K562 (cell line): ENCODE measurements at regions not wholly inside any gene's neighbourhood (a gene's known extent, or its start where the extent isn't known, plus 50 kb on each side); places are given as distances from the start of the nearest gene placed in this dataset.

Experiments used
- ATAC-seq: fragments of 200-7000 bp; cut with Tn5 transposase; 3 replicates; pipeline ENCODE4 v1.9.1; 2020; ENCODE audit warnings: moderate library complexity
- BruUV-seq: library from RNA; stranded (reverse); fragments of 400-500 nt; replicated peaks from 2 replicates; lab custom pipeline; 2021; lab: Mats Ljungman, UMichigan
- CTCF ChIA-PET: fragments of 300-600 bp; formaldehyde crosslinking; extraction: SDS; loops from one replicate; lab custom pipeline; 2021; ENCODE audit warnings: low intra/inter-chr PET ratio; lab: Yijun Ruan, JAX
- POLR2A ChIA-PET: fragments of 300-600, 350-650 bp; sonication (Branson Sonifier 250); formaldehyde crosslinking; extraction: SDS; loops from one replicate; lab custom pipeline; 2021; ENCODE audit warnings: antibody characterized with exemption, inconsistent platforms; lab: Yijun Ruan, JAX
- DNase-seq, 4 experiments: peaks; one replicate each; pipeline versions ENCODE4 v3.0.0 to v3.0.0-alpha.2; 2011 to 2018; ENCODE audit warnings: low spot score in 3 of 4, mixed read lengths in 3 of 4; ENCODE audit errors: extremely low read depth in 1 of 4
- FAIRE-seq: peaks from 2 replicates; lab custom pipeline; 2011; peaks lifted over from hg19 to GRCh38; lab: Jason Lieb, UNC
- H2AFZ ChIP-seq: 2 replicates; pipeline ENCODE4 v1.6.0; 2011; ENCODE audit warnings: low read depth, low read length, control low read depth, inconsistent platforms
- H3K27ac ChIP-seq: fragments of 200-600 bp; 3 replicates; pipeline ENCODE4 v1.8.0; 2011; ENCODE audit warnings: low read depth, mild to moderate bottlenecking, control low read depth, inconsistent platforms, low read length, moderate library complexity, mixed read lengths; ENCODE audit errors: extremely low read depth
- H3K27me3 ChIP-seq, 2 experiments: fragments of 300-600 bp in 1 of 2; 2 replicates in 1 of 2; 3 replicates in 1 of 2; pipeline versions ENCODE4 v1.6.0 to v1.8.0; 2011; ENCODE audit warnings: inconsistent platforms in 2 of 2, low read length in 2 of 2, mild to moderate bottlenecking in 1 of 2, mixed read lengths in 1 of 2, moderate library complexity in 1 of 2; ENCODE audit not compliant: control insufficient read depth in 2 of 2, insufficient read depth in 2 of 2
- H3K36me3 ChIP-seq: fragments of 300-600 bp; 3 replicates; pipeline ENCODE4 v1.8.0; 2011; ENCODE audit warnings: mild to moderate bottlenecking, low read length, inconsistent platforms; ENCODE audit not compliant: control insufficient read depth, insufficient read depth
- H3K4me1 ChIP-seq, 2 experiments: fragments of 200-600 bp in 1 of 2; replicated peaks in 1 of 2; 2 replicates in 1 of 2; 3 replicates in 1 of 2; pipeline versions ENCODE4 v1.5.1 to v1.8.0; 2011; ENCODE audit warnings: inconsistent platforms in 2 of 2, low read length in 2 of 2, mild to moderate bottlenecking in 1 of 2, mixed read lengths in 1 of 2, moderate library complexity in 1 of 2; ENCODE audit not compliant: control insufficient read depth in 2 of 2, insufficient read depth in 2 of 2
- H3K4me2 ChIP-seq: 2 replicates; pipeline ENCODE4 v1.6.1; 2011; ENCODE audit warnings: low read length, control low read depth, inconsistent platforms, mixed read lengths; ENCODE audit not compliant: insufficient read depth
- H3K4me3 ChIP-seq: fragments of 200-600 bp; sonication (generic), shearing (Covaris generic); 2 replicates; pipeline ENCODE4 v1.5.1; 2016; ENCODE audit warnings: control low read depth, inconsistent platforms
- H3K79me2 ChIP-seq: fragments of 200-600 bp; 3 replicates; pipeline ENCODE4 v1.8.0; 2011; ENCODE audit warnings: low read length, inconsistent platforms; ENCODE audit not compliant: control insufficient read depth, insufficient read depth
- H3K9ac ChIP-seq, 2 experiments: 2 replicates each; pipeline versions ENCODE4 v1.6.0 to v1.6.1; 2011; ENCODE audit warnings: low read depth in 2 of 2, low read length in 2 of 2, control low read depth in 1 of 2, inconsistent platforms in 1 of 2, mild to moderate bottlenecking in 1 of 2, mixed read lengths in 1 of 2; ENCODE audit not compliant: insufficient read depth in 1 of 2
- H3K9me1 ChIP-seq: one replicate; pipeline ENCODE4 v1.6.0; 2011; ENCODE audit warnings: inconsistent platforms, mild to moderate bottlenecking, low read length, moderate library complexity; ENCODE audit not compliant: control insufficient read depth, insufficient read depth
- H3K9me3 ChIP-seq: replicated peaks from 2 replicates; pipeline ENCODE4 v1.5.1; 2011; ENCODE audit warnings: low read depth, low read length, inconsistent platforms; ENCODE audit not compliant: control insufficient read depth, insufficient read depth
- H4K20me1 ChIP-seq: replicated peaks from 2 replicates; pipeline ENCODE4 v1.6.1; 2011; ENCODE audit warnings: low read length, inconsistent platforms, mixed read lengths; ENCODE audit not compliant: control insufficient read depth, insufficient read depth
- BRF1 ChIP-seq: IDR thresholded peaks from 3 replicates; pipeline ENCODE4 v1.6.1; 2011; ENCODE audit warnings: borderline replicate concordance, mild to moderate bottlenecking; ENCODE audit not compliant: insufficient read length; ENCODE audit errors: extremely low read depth
- C11orf30 ChIP-seq: fragments of 450-650 bp; IDR thresholded peaks from 2 replicates; pipeline ENCODE4 v1.6.1; 2016; ENCODE audit warnings: low read depth, mild to moderate bottlenecking
- ETV1 ChIP-seq: fragments of 450-650 bp; conservative IDR thresholded peaks from 2 replicates; pipeline ENCODE4 v1.6.1; 2016; ENCODE audit warnings: missing genetic modification characterization, control low read depth, low read depth, missing compliant biosample characterization
- FIP1L1 ChIP-seq: fragments of 200-400 bp; formaldehyde crosslinking; IDR thresholded peaks from 2 replicates; pipeline ENCODE4 v1.6.1; 2018; ENCODE audit warnings: mild to moderate bottlenecking, low read depth, low read length; ENCODE audit not compliant: poor library complexity, severe bottlenecking
- FOXJ3 ChIP-seq: sonication (generic); formaldehyde crosslinking; IDR thresholded peaks from 2 replicates; pipeline ENCODE4 v1.4.0; 2020; ENCODE audit warnings: mild to moderate bottlenecking, missing genetic modification reagents
- GTF3C2 ChIP-seq: IDR thresholded peaks from 3 replicates; pipeline ENCODE4 v1.6.1; 2011; ENCODE audit warnings: borderline replicate concordance, mild to moderate bottlenecking, moderate library complexity; ENCODE audit not compliant: insufficient read length; ENCODE audit errors: extremely low read depth
- KLF1 ChIP-seq: fragments of 450-650 bp; IDR thresholded peaks from 2 replicates; pipeline ENCODE4 v1.6.1; 2016; ENCODE audit warnings: missing genetic modification characterization, missing compliant biosample characterization
- MYNN ChIP-seq, 2 experiments: sonication (generic); formaldehyde crosslinking in 1 of 2; IDR thresholded peaks; 2 replicates each; pipeline versions ENCODE4 v1.5.0 to v1.6.1; 2016 to 2020; ENCODE audit warnings: antibody characterized with exemption in 1 of 2, missing genetic modification reagents in 1 of 2
- NRF1 ChIP-seq, 2 experiments: fragments of 450-650 bp; IDR thresholded peaks in 1 of 2; conservative IDR thresholded peaks in 1 of 2; 2 replicates each; pipeline ENCODE4 v1.6.1; 2014; ENCODE audit warnings: mild to moderate bottlenecking in 2 of 2
- RBM39 ChIP-seq: fragments of 200-400 bp; formaldehyde crosslinking; optimal IDR thresholded peaks from 2 replicates; pipeline ENCODE3; 2018; ENCODE audit warnings: low read depth, low read length
- SIRT6 ChIP-seq: IDR thresholded peaks from one replicate; pipeline ENCODE4 v1.6.1; 2012; ENCODE audit warnings: low read depth, mild to moderate bottlenecking, control low read depth, inconsistent platforms, low read length, moderate library complexity
- SIX5 ChIP-seq, 2 experiments: IDR thresholded peaks; 2 replicates each; pipeline ENCODE4 v1.6.1; 2011; ENCODE audit warnings: low read length in 2 of 2, borderline replicate concordance in 1 of 2, low read depth in 1 of 2, mild to moderate bottlenecking in 1 of 2, moderate library complexity in 1 of 2; ENCODE audit not compliant: insufficient read depth in 1 of 2
- SMAD4 ChIP-seq: fragments of 250-450 bp; sonication (Bioruptor Pico); conservative IDR thresholded peaks from 2 replicates; pipeline ENCODE4 v1.8.0; 2021; ENCODE audit warnings: inconsistent platforms, mild to moderate bottlenecking, moderate library complexity
- TCFL5 ChIP-seq: fragments of 250-450 bp; sonication (Bioruptor Pico); conservative IDR thresholded peaks from 2 replicates; pipeline ENCODE4 v1.6.1; 2021; ENCODE audit warnings: mild to moderate bottlenecking, moderate library complexity, matching md5 sums
- U2AF1 ChIP-seq: fragments of 200-400 bp; formaldehyde crosslinking; optimal IDR thresholded peaks from 2 replicates; pipeline ENCODE3; 2017; ENCODE audit warnings: mild to moderate bottlenecking, low read depth, low read length, moderate library complexity
- ZBTB17 ChIP-seq: fragments of 450-650 bp; formaldehyde crosslinking; IDR thresholded peaks from 2 replicates; pipeline ENCODE4 v1.4.0; 2020; ENCODE audit warnings: mild to moderate bottlenecking
- ZNF584 ChIP-seq: fragments of 200-800 bp; sonication (Bioruptor generic); IDR thresholded peaks from 2 replicates; pipeline ENCODE4 v1.6.1; 2016; ENCODE audit warnings: low read depth, mild to moderate bottlenecking, missing genetic modification characterization, missing compliant biosample characterization
- WGBS: fragments of 100-300 bp; shearing (Covaris generic); methylation state at CpG from one replicate; pipeline ENCODE4 v1.1.6; 2016; ENCODE audit warnings: low coverage, mixed read lengths; ENCODE audit not compliant: insufficient coverage; ENCODE audit errors: missing lambda C conversion rate; 5-methylcytosine and 5-hydroxymethylcytosine counted together
- in situ Hi-C: fragments of 300-500 bp; cut with MboI; formaldehyde crosslinking; loops from 4 replicates; pipeline ENCODE4 v1.15.0; 2018; ENCODE audit warnings: inconsistent platforms, mixed read lengths
- intact Hi-C: fragments of 100-400 bp; cut with micrococcal nuclease; formaldehyde crosslinking; loops from 2 replicates; pipeline ENCODE4 v1.14.2; 2022
- TF ChIP-seq, protein P1 (sequence below): fragments of 250-450 bp; sonication (Bioruptor Pico); IDR thresholded peaks from 2 replicates; pipeline ENCODE4 v1.5.1; 2021; ENCODE audit warnings: mild to moderate bottlenecking

GRCh38 chr11:11677672-11678356 lies 56.0 kb upstream of the GALNT18 start:
- FAIRE-seq (no peak), DNase-seq (no peak), ATAC-seq (no peak)
- Histone ChIP-seq H3K4me1 (no peaks in the 10 kb centered on the region), H3K79me2 (no peaks in the 10 kb centered on the region), H3K9me1 (no peaks in the 10 kb centered on the region), H3K4me3 (no peak overlapping the region), H3K36me3 (no peaks in the 10 kb centered on the region), H3K9ac (no peak overlapping the region), H4K20me1 (peaks cover 8% of the 10 kb centered on the region; the same call in 1 of the 2 replicates), H3K4me2 (no peak overlapping the region), H3K9me3 (no peaks in the 10 kb centered on the region), H3K27me3 (peaks cover 2 to 20% of the 10 kb centered on the region in 2 experiments; a peak in 3 of 5 replicates), H2AFZ (no peak overlapping the region), H3K27ac (no peak overlapping the region)
- CTCF ChIA-PET, result no interaction called here
- in situ Hi-C loops, result no loop called here
- POLR2A ChIA-PET, result interaction anchor here (0.6 kb wide), 1 partner anchor 15 kb away, joined by 3 read pairs; no protein-coding TSS in a partner anchor
- WGBS, result 3% methylated on average over 5 of the region's 5 CpGs
- intact Hi-C loops, result no loop called here
- no TSS peak for BruUV-seq
- TF ChIP-seq BRF1, result no peak
- TF ChIP-seq SMAD4 (CRISPR knock-in tag), result no peak
- TF ChIP-seq SIRT6, result no peak
- TF ChIP-seq MYNN (IDR thresholded peaks at IDR 0.05), result no peak
- TF ChIP-seq MYNN (CRISPR knock-in tag; IDR thresholded peaks at IDR 0.05), result no peak
- no peak for TF ChIP-seq FIP1L1
- TF ChIP-seq C11orf30, result no peak
- TF ChIP-seq ZNF584, result no peak
- no peak for TF ChIP-seq FOXJ3 (CRISPR knock-in tag)
- TF ChIP-seq NRF1 (conservative IDR thresholded peaks at IDR 0.05 in 1 of 2, IDR thresholded peaks at IDR 0.05 in 1 of 2), result no peak
- TF ChIP-seq, protein P1, sequence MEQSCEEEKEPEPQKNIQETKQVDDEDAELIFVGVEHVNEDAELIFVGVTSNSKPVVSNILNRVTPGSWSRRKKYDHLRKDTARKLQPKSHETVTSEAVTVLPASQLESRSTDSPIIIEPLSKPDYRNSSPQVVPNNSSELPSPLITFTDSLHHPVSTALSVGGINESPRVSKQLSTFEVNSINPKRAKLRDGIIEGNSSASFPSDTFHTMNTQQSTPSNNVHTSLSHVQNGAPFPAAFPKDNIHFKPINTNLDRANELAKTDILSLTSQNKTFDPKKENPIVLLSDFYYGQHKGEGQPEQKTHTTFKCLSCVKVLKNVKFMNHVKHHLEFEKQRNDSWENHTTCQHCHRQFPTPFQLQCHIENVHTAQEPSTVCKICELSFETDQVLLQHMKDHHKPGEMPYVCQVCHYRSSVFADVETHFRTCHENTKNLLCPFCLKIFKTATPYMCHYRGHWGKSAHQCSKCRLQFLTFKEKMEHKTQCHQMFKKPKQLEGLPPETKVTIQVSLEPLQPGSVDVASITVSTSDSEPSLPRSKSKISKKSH (CRISPR knock-in tag), result no peak
- no peak for TF ChIP-seq ZBTB17 (CRISPR knock-in tag)
- TF ChIP-seq TCFL5 (CRISPR knock-in tag), result no peak
- TF ChIP-seq SIX5 (IDR thresholded peaks at IDR 0.05; ENCODE audit: borderline replicate concordance in 1 of 2, insufficient read depth in 1 of 2, low read depth in 1 of 2, low read length in 2 of 2), result no peak
- TF ChIP-seq KLF1, result no peak
- no peak for TF ChIP-seq ETV1 (tag)
- TF ChIP-seq U2AF1, result no peak
- no peak for TF ChIP-seq RBM39
- TF ChIP-seq GTF3C2, result no peak
